K562 (cell line): ENCODE measurements at regions not wholly inside any gene's neighbourhood (a gene's known extent, or its start where the extent isn't known, plus 50 kb on each side); places are given as distances from the start of the nearest gene placed in this dataset. TPM values are rescaled to one million over a fixed set of nuclear protein-coding genes. Genes with fewer than 3 reads are reported as not detected.

Experiments
- ATAC-seq: fragments of 200-7000 bp; cut with Tn5 transposase; 3 replicates; pipeline ENCODE4 v1.9.1; 2020; ENCODE audit warnings: moderate library complexity
- BruUV-seq: library from RNA; stranded (reverse); fragments of 400-500 nt; replicated peaks from 2 replicates; lab custom pipeline; 2021; lab: Mats Ljungman, UMichigan
- CTCF ChIA-PET: fragments of 300-600 bp; formaldehyde crosslinking; extraction: SDS; loops from one replicate; lab custom pipeline; 2021; ENCODE audit warnings: low intra/inter-chr PET ratio; lab: Yijun Ruan, JAX
- POLR2A ChIA-PET: fragments of 300-600, 350-650 bp; sonication (Branson Sonifier 250); formaldehyde crosslinking; extraction: SDS; loops from one replicate; lab custom pipeline; 2021; ENCODE audit warnings: antibody characterized with exemption, inconsistent platforms; lab: Yijun Ruan, JAX
- DNase-seq, 4 experiments: peaks; one replicate each; pipeline versions ENCODE4 v3.0.0 to v3.0.0-alpha.2; 2011 to 2018; ENCODE audit warnings: low spot score in 3 of 4, mixed read lengths in 3 of 4; ENCODE audit errors: extremely low read depth in 1 of 4
- FAIRE-seq: peaks from 2 replicates; lab custom pipeline; 2011; peaks lifted over from hg19 to GRCh38; lab: Jason Lieb, UNC
- H2AFZ ChIP-seq: 2 replicates; pipeline ENCODE4 v1.6.0; 2011; ENCODE audit warnings: low read depth, low read length, control low read depth, inconsistent platforms
- H3K27ac ChIP-seq: fragments of 200-600 bp; 3 replicates; pipeline ENCODE4 v1.8.0; 2011; ENCODE audit warnings: low read depth, mild to moderate bottlenecking, control low read depth, inconsistent platforms, low read length, moderate library complexity, mixed read lengths; ENCODE audit errors: extremely low read depth
- H3K27me3 ChIP-seq, 2 experiments: fragments of 300-600 bp in 1 of 2; 2 replicates in 1 of 2; 3 replicates in 1 of 2; pipeline versions ENCODE4 v1.6.0 to v1.8.0; 2011; ENCODE audit warnings: inconsistent platforms in 2 of 2, low read length in 2 of 2, mild to moderate bottlenecking in 1 of 2, mixed read lengths in 1 of 2, moderate library complexity in 1 of 2; ENCODE audit not compliant: control insufficient read depth in 2 of 2, insufficient read depth in 2 of 2
- H3K36me3 ChIP-seq: fragments of 300-600 bp; 3 replicates; pipeline ENCODE4 v1.8.0; 2011; ENCODE audit warnings: mild to moderate bottlenecking, low read length, inconsistent platforms; ENCODE audit not compliant: control insufficient read depth, insufficient read depth
- H3K4me1 ChIP-seq, 2 experiments: fragments of 200-600 bp in 1 of 2; replicated peaks in 1 of 2; 2 replicates in 1 of 2; 3 replicates in 1 of 2; pipeline versions ENCODE4 v1.5.1 to v1.8.0; 2011; ENCODE audit warnings: inconsistent platforms in 2 of 2, low read length in 2 of 2, mild to moderate bottlenecking in 1 of 2, mixed read lengths in 1 of 2, moderate library complexity in 1 of 2; ENCODE audit not compliant: control insufficient read depth in 2 of 2, insufficient read depth in 2 of 2
- H3K4me2 ChIP-seq: 2 replicates; pipeline ENCODE4 v1.6.1; 2011; ENCODE audit warnings: low read length, control low read depth, inconsistent platforms, mixed read lengths; ENCODE audit not compliant: insufficient read depth
- H3K4me3 ChIP-seq: fragments of 200-600 bp; sonication (generic), shearing (Covaris generic); 2 replicates; pipeline ENCODE4 v1.5.1; 2016; ENCODE audit warnings: control low read depth, inconsistent platforms
- H3K79me2 ChIP-seq: fragments of 200-600 bp; 3 replicates; pipeline ENCODE4 v1.8.0; 2011; ENCODE audit warnings: low read length, inconsistent platforms; ENCODE audit not compliant: control insufficient read depth, insufficient read depth
- H3K9ac ChIP-seq, 2 experiments: 2 replicates each; pipeline versions ENCODE4 v1.6.0 to v1.6.1; 2011; ENCODE audit warnings: low read depth in 2 of 2, low read length in 2 of 2, control low read depth in 1 of 2, inconsistent platforms in 1 of 2, mild to moderate bottlenecking in 1 of 2, mixed read lengths in 1 of 2; ENCODE audit not compliant: insufficient read depth in 1 of 2
- H3K9me1 ChIP-seq: one replicate; pipeline ENCODE4 v1.6.0; 2011; ENCODE audit warnings: inconsistent platforms, mild to moderate bottlenecking, low read length, moderate library complexity; ENCODE audit not compliant: control insufficient read depth, insufficient read depth
- H3K9me3 ChIP-seq: replicated peaks from 2 replicates; pipeline ENCODE4 v1.5.1; 2011; ENCODE audit warnings: low read depth, low read length, inconsistent platforms; ENCODE audit not compliant: control insufficient read depth, insufficient read depth
- H4K20me1 ChIP-seq: replicated peaks from 2 replicates; pipeline ENCODE4 v1.6.1; 2011; ENCODE audit warnings: low read length, inconsistent platforms, mixed read lengths; ENCODE audit not compliant: control insufficient read depth, insufficient read depth
- ETV1 ChIP-seq: fragments of 450-650 bp; conservative IDR thresholded peaks from 2 replicates; pipeline ENCODE4 v1.6.1; 2016; ENCODE audit warnings: missing genetic modification characterization, control low read depth, low read depth, missing compliant biosample characterization
- HINFP ChIP-seq: fragments of 450-650 bp; conservative IDR thresholded peaks from 2 replicates; pipeline ENCODE4 v1.6.1; 2016; ENCODE audit warnings: missing genetic modification characterization, low read depth, mild to moderate bottlenecking, control low read depth, missing compliant biosample characterization
- SIRT6 ChIP-seq: IDR thresholded peaks from one replicate; pipeline ENCODE4 v1.6.1; 2012; ENCODE audit warnings: low read depth, mild to moderate bottlenecking, control low read depth, inconsistent platforms, low read length, moderate library complexity
- TAF1 ChIP-seq: IDR thresholded peaks from 2 replicates; pipeline ENCODE4 v1.6.1; 2011; ENCODE audit warnings: mild to moderate bottlenecking, low read length, moderate library complexity; ENCODE audit not compliant: insufficient read depth, control insufficient read depth, severe bottlenecking; ENCODE audit errors: extremely low read depth
- TRIM24 ChIP-seq, 2 experiments: fragments of 450-650 bp; IDR thresholded peaks; 2 replicates each; pipeline ENCODE4 v1.6.1; 2016
- WGBS: fragments of 100-300 bp; shearing (Covaris generic); methylation state at CpG from one replicate; pipeline ENCODE4 v1.1.6; 2016; ENCODE audit warnings: low coverage, mixed read lengths; ENCODE audit not compliant: insufficient coverage; ENCODE audit errors: missing lambda C conversion rate; 5-methylcytosine and 5-hydroxymethylcytosine counted together
- in situ Hi-C: fragments of 300-500 bp; cut with MboI; formaldehyde crosslinking; loops from 4 replicates; pipeline ENCODE4 v1.15.0; 2018; ENCODE audit warnings: inconsistent platforms, mixed read lengths
- intact Hi-C: fragments of 100-400 bp; cut with micrococcal nuclease; formaldehyde crosslinking; loops from 2 replicates; pipeline ENCODE4 v1.14.2; 2022
- small RNA-seq: library from RNA; depleted of rRNA; stranded (forward); fragments of <200 nt; gene quantifications from one replicate; pipeline ENCODE3, GENCODE V24; 2014

GRCh38 chr2:117763804-117764203 lies 50.7 kb upstream of the DDX18 start:
- in situ Hi-C loops = no loop called here

More at GRCh38 chr2:117763804-117764203, 50.7 kb upstream of the DDX18 start:
- Histone ChIP-seq H3K27ac (no peak overlapping the region), H3K4me1 (no peaks in the 10 kb centered on the region), H3K79me2 (no peaks in the 10 kb centered on the region), H3K9me3 (no peaks in the 10 kb centered on the region), H3K9me1 (no peaks in the 10 kb centered on the region), H3K27me3 (no peaks in the 10 kb centered on the region), H2AFZ (no peak overlapping the region), H3K9ac (no peak overlapping the region), H3K4me2 (no peak overlapping the region), H3K36me3 (no peaks in the 10 kb centered on the region), H3K4me3 (no peak overlapping the region), H4K20me1 (no peaks in the 10 kb centered on the region)
- TF ChIP-seq ETV1 (tag) (no peak), HINFP (tag) (no peak), TAF1 (no peak), TRIM24 (IDR thresholded peaks at IDR 0.05) (no peak), SIRT6 (no peak)
- intact Hi-C loops = no loop called here
- FAIRE-seq = no peak
- no peak for ATAC-seq
- WGBS = 0% methylated on average over 4 of the region's 4 CpGs
- ChIA-PET POLR2A (no interaction called here), CTCF (no interaction called here)
- DNase-seq = no peak
- no TSS peak for BruUV-seq

Small RNA genes lying in the stretch of these regions (small RNA-seq; reads per million reads assigned to genes)
- gene AC104408.1 (not detected), gene RNU7-190P (not detected)
